Erythroblast (primary cell): ENCODE measurements at regions not wholly inside any gene's neighbourhood (a gene's known extent, or its start where the extent isn't known, plus 50 kb on each side); places are given as distances from the start of the nearest gene placed in this dataset.
"Not testable (repeated sequence)": the region's sequence is repeated elsewhere in the genome, so short reads cannot be mapped to it uniquely, and the experiment has no call there.

Source experiments
- DNase-seq, 2 experiments: peaks; one replicate each; lab custom pipeline; 2025; lab: John Stamatoyannopoulos, UW
- GATA1 ChIP-seq: IDR thresholded peaks from 2 replicates; pipeline ENCODE4 v1.6.1; 2011; ENCODE audit warnings: low read depth, mild to moderate bottlenecking, control low read depth, low read length, moderate library complexity
- POLR2A ChIP-seq: IDR thresholded peaks from 2 replicates; pipeline ENCODE4 v1.6.1; 2011; ENCODE audit warnings: mild to moderate bottlenecking, low read length

GRCh38 chr1:143784239-143784882 lies 187.4 kb downstream of the FAM72C start:
- not testable (repeated sequence) for DNase-seq

DNA sequence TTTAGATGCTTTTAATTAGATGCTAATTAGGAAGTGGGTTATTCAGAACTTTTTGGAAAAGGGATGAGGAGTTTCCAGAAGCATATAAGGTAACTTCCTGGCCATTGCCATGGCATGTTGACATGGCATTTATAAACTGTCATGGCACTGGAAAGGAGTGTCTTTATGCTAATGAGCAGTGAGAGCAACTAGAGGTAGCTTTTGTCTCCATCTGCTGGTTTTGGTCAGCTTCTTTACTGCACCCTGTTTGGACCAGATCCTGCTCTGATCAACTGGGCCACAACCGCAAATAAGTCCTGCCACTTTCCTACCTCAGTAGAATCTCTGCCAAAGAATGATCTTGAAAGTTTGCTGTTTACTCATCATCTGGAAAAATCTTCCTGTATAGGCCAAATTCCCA lies 193.6 kb downstream of the FAM72C start:
- DNase-seq, result not testable (repeated sequence)

- DNase-seq, result not testable (repeated sequence)
Measured at GRCh38 chr1:143764831-143765230, 207.0 kb downstream of the FAM72C start.

DNA sequence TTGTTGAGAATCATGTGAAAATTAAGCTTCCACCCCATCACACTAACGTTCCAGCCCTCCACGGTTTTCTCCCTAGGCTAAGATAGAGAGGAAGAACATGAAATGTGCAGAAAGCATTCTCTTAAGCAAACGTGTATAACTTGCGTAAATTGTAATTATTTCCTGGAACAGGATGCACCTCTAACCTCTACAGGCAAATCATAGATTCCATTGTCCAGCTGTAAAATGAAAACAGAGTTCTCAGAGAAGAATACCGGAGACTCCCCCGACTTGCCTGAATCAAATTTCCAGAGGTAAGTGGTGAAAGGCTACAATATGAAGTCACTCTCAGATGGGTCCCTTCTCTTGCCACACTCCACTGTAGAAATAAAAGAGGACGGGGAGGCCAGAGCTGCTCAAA lies 211.4 kb downstream of the FAM72C start:
- DNase-seq, result not testable (repeated sequence)

DNA sequence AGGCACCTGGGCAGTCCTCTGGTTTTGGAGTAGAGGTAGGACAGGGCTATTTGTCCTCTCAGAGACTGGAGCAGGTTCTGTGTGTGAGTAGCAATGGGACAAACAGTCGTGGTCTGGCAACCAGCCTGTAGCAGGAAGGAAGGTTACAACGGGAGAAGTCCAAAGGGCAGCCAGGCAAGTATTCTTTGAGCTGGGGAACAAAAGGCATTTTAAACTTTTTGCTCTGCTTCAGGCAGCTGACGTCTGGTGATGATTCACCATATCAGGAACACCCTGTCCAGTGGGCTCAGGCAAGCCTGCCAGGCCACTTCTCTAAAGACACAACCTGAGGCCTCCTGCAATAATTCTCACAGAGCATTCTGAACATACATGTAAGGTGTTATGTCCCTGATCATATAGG lies 215.8 kb downstream of the FAM72C start:
- not testable (repeated sequence) for DNase-seq

DNA sequence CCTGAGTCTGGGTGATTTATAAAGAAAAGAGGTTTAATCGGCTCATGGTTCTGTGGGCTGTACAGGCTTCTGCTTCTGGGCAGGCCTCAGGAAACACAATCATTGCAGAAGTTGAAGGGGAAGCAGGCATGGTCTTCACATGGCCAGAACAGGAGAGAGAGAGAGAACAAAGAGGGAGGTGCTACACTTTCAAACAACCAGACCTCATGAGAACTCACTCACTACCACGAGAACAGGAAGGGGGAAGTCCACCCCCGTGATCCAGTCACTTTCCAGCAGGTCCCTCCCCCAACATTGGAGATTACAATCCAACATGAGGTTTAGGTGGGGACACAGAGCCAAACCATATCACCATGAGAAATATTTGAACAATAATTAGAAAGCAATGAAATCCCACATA lies 222.9 kb downstream of the FAM72C start:
- no peak for TF ChIP-seq GATA1
- TF ChIP-seq POLR2A, result no peak
- no peak for DNase-seq

GRCh38 chr1:143736562-143736961 lies 235.2 kb downstream of the FAM72C start:
- TF ChIP-seq POLR2A, result no peak
- no peak for TF ChIP-seq GATA1
- no peak for DNase-seq

- no peak for TF ChIP-seq POLR2A
- no peak for TF ChIP-seq GATA1
- no peak for DNase-seq
Measured at GRCh38 chr1:143735764-143736461, 235.9 kb downstream of the FAM72C start.

- not testable (repeated sequence) for DNase-seq
Measured at GRCh38 chr1:143734261-143734660, 237.5 kb downstream of the FAM72C start.

DNA sequence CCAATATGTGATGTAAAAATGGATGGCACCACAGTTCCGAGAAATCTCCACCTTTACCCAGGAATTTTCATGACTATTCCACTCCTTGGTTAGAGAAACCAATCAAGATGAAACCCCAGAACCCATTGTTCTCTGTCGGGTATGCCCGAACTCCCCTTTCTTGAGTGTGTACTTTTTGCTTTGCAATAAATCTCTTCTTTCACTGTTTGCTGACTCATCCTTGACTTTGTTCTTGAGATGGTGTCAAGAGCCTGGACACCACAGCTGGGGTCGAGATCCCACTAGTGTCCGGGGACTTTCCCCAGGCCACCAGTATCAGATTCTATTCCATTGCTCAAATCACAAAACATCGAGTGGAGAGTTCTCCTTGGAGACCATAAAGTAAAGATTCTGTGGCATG lies 240.9 kb downstream of the FAM72C start:
- not testable (repeated sequence) for DNase-seq

DNA sequence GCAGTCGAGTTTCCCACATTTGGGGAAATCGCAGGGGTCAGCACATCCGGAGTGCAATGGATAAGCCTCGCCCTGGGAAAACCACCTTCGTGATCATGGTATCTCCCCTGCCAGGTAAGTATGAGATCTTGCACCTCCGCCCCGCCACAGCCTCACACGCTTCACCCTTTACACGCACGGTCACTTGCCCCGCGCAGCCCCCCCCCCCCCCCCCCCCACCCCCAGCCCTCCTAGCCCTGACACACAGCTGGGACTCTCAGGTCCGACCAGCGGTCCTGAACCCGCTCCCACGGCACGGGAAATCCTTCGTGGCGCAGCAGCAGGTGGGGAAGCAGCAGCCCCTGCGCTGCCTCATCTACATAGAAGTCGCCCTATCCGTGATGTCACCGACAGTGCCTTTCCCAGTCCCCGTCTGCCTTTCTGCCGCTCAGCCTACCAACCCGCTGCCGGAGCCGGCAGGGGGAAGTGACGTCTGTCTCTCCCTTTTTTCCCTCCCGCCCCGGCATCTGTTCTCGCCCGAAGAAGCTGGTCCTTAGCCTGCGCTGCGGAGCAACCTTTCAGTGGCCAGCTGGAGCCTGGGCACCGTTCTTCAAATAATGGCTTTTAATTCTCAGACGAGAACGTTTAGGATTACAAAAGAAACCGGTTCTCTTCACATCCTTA lies 242.2 kb downstream of the FAM72C start:
- DNase-seq, result not testable (repeated sequence)

DNA sequence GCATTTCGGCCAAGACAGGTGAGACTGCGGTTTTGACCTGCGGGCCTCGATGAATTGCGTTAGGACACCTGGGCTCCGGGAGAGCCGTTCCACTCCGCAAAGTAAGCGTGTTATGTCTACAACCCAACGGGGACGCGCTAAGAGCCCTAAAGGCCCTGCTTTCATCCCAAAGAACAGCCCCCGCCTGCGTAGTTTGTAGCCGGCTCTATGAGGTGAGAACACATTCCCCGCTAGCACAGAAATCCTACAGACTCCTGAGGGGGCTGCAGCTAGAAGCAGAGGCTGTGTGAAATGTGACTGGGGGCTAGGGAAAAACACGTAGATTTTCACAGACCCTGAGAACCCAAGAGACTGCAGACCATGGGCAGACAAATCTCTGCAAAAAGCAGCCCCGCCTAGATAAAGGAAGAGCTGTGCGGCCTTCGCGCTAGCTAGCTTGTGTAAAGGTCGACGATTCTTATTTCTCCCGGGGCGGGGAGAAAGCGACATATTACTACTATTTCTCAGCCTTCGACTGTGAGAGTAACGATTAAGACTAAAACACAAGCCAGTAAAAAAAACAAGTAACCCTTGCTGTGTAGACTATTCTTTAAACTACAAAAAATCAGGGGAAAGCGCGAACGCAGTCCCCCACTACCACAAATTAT lies 242.9 kb downstream of the FAM72C start:
- not testable (repeated sequence) for DNase-seq

DNA sequence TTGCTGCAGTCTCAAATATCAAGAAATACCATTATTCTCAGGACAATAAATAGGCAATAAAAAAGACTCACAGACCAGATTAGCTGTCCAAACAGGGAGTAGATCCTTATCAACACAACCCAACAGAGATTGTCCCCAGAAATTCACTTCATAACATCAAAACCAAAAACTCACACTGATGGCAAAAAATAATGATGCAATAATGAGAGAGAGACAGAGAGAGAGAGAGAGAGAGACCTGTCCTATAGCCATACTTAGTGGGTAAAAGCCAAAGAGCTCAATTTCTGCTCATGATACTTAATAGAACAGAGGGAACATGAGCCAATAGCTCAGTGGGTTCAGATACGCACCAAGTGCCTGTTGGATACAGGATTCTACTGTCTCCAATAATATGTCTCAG lies 244.5 kb downstream of the FAM72C start:
- TF ChIP-seq GATA1 (no peak), POLR2A (no peak)
- no peak for DNase-seq

DNA sequence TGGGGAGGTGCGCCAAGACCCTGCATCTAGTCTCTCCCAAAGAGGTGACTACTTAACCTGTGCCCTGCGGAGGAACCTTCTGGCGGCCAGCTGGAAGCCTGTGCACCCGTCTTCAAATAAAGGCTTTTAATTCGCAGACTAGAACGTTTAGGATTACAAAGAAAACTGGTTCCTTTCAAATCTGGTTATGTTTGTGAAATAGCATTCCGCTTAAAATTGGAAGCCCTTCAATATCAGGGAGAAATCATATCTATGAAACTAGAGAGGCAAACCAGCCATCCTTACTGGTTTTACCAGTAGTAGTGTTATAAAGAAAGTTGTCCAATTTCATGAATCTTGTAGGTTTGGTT lies 250.8 kb downstream of the FAM72C start:
- DNase-seq, result no peak
- TF ChIP-seq GATA1 (no peak), POLR2A (no peak)
